BLaER1 (cell line): ENCODE measurements at regions not wholly inside any gene's neighbourhood (a gene's known extent, or its start where the extent isn't known, plus 50 kb on each side); places are given as distances from the start of the nearest gene placed in this dataset.

Experiments
- H3K27ac ChIP-seq: shearing (Covaris generic); formaldehyde crosslinking; 2 replicates; pipeline ENCODE4 v1.8.1; 2022
- H3K27me3 ChIP-seq: shearing (Covaris generic); formaldehyde crosslinking; 2 replicates; pipeline ENCODE4 v1.8.1; 2022
- H3K36me3 ChIP-seq: shearing (Covaris generic); formaldehyde crosslinking; 2 replicates; pipeline ENCODE4 v1.8.1; 2022
- H3K4me1 ChIP-seq: shearing (Covaris generic); formaldehyde crosslinking; 2 replicates; pipeline ENCODE4 v1.8.1; 2022
- H3K4me2 ChIP-seq: shearing (Covaris generic); formaldehyde crosslinking; 2 replicates; pipeline ENCODE4 v1.8.1; 2022
- H3K4me3 ChIP-seq: shearing (Covaris generic); formaldehyde crosslinking; 2 replicates; pipeline ENCODE4 v1.8.1; 2022
- H3K9ac ChIP-seq: shearing (Covaris generic); formaldehyde crosslinking; 2 replicates; pipeline ENCODE4 v1.8.1; 2022
- H3K9me3 ChIP-seq: shearing (Covaris generic); formaldehyde crosslinking; 2 replicates; pipeline ENCODE4 v1.8.1; 2022
- H4K20me1 ChIP-seq: shearing (Covaris generic); formaldehyde crosslinking; 2 replicates; pipeline ENCODE4 v1.8.1; 2022
- Cebpa-rat ChIP-seq: shearing (Covaris generic); IDR thresholded peaks from 2 replicates; pipeline ENCODE4 v1.8.1; 2022

GRCh38 chr15:38614621-38615020, 50.0 kb upstream of the RASGRP1 start:
- no peaks in the 10 kb centered on the region for H3K36me3 ChIP-seq
- no peaks in the 10 kb centered on the region for H3K27me3 ChIP-seq
- H3K4me2 ChIP-seq = no peak overlapping the region
- H3K27ac ChIP-seq = no peak overlapping the region
- H3K4me1 ChIP-seq = peaks cover 19% of the 10 kb centered on the region
- H4K20me1 ChIP-seq = no peaks in the 10 kb centered on the region
- no peak overlapping the region for H3K9ac ChIP-seq
- TF ChIP-seq Cebpa-rat = no peak
- H3K4me3 ChIP-seq = no peak overlapping the region
- H3K9me3 ChIP-seq = no peaks in the 10 kb centered on the region

- no peaks in the 10 kb centered on the region for H3K36me3 ChIP-seq
- H3K4me3 ChIP-seq = no peak overlapping the region
- H3K4me2 ChIP-seq = no peak overlapping the region
- H3K27me3 ChIP-seq = no peaks in the 10 kb centered on the region
- H4K20me1 ChIP-seq = no peaks in the 10 kb centered on the region
- H3K4me1 ChIP-seq = peaks cover 22% of the 10 kb centered on the region
- TF ChIP-seq Cebpa-rat = no peak
- H3K27ac ChIP-seq = no peak overlapping the region
- no peak overlapping the region for H3K9ac ChIP-seq
- no peaks in the 10 kb centered on the region for H3K9me3 ChIP-seq
These were observed 53.2 kb upstream of the RASGRP1 start for GRCh38 chr15:38617831-38618230.

- H3K27me3 ChIP-seq = no peaks in the 10 kb centered on the region
- H3K4me1 ChIP-seq = peaks cover 17% of the 10 kb centered on the region
- no peak overlapping the region for H3K27ac ChIP-seq
- no peaks in the 10 kb centered on the region for H3K36me3 ChIP-seq
- H3K4me3 ChIP-seq = no peak overlapping the region
- H4K20me1 ChIP-seq = no peaks in the 10 kb centered on the region
- no peak for TF ChIP-seq Cebpa-rat
- no peaks in the 10 kb centered on the region for H3K9me3 ChIP-seq
- H3K4me2 ChIP-seq = no peak overlapping the region
- H3K9ac ChIP-seq = no peak overlapping the region
These were observed 53.8 kb upstream of the RASGRP1 start for GRCh38 chr15:38618242-38618955.

- Histone ChIP-seq H3K9me3 (no peaks in the 10 kb centered on the region), H4K20me1 (no peaks in the 10 kb centered on the region), H3K27me3 (no peaks in the 10 kb centered on the region), H3K36me3 (no peaks in the 10 kb centered on the region), H3K4me3 (no peak overlapping the region), H3K27ac (no peak overlapping the region), H3K4me2 (peak overlapping the region; percentile 29; the same call in 1 of the 2 replicates), H3K9ac (no peak overlapping the region), H3K4me1 (peaks cover 17% of the 10 kb centered on the region)
- TF ChIP-seq Cebpa-rat = no peak
These were observed 55.5 kb upstream of the RASGRP1 start for GRCh38 chr15:38620098-38620497.

- H3K4me1 ChIP-seq = peaks cover 20% of the 10 kb centered on the region
- no peaks in the 10 kb centered on the region for H3K27me3 ChIP-seq
- no peak overlapping the region for H3K27ac ChIP-seq
- H3K4me3 ChIP-seq = no peak overlapping the region
- H3K4me2 ChIP-seq = peak overlapping the region; percentile 29; the same call in 1 of the 2 replicates
- TF ChIP-seq Cebpa-rat = no peak
- H3K9me3 ChIP-seq = no peaks in the 10 kb centered on the region
- H3K36me3 ChIP-seq = no peaks in the 10 kb centered on the region
- no peak overlapping the region for H3K9ac ChIP-seq
- no peaks in the 10 kb centered on the region for H4K20me1 ChIP-seq
These were observed 56.4 kb upstream of the RASGRP1 start for GRCh38 chr15:38620851-38621594.

- H3K9ac ChIP-seq = no peak overlapping the region
- H3K4me1 ChIP-seq = peaks cover 31% of the 10 kb centered on the region
- no peaks in the 10 kb centered on the region for H3K27me3 ChIP-seq
- no peaks in the 10 kb centered on the region for H3K36me3 ChIP-seq
- no peak for TF ChIP-seq Cebpa-rat
- no peaks in the 10 kb centered on the region for H3K9me3 ChIP-seq
- H3K4me3 ChIP-seq = no peak overlapping the region
- H4K20me1 ChIP-seq = no peaks in the 10 kb centered on the region
- H3K4me2 ChIP-seq = no peak overlapping the region
- no peak overlapping the region for H3K27ac ChIP-seq
These were observed 57.7 kb upstream of the RASGRP1 start for GRCh38 chr15:38622304-38622703.

GRCh38 chr15:38622908-38623307, 58.3 kb upstream of the RASGRP1 start:
- Histone ChIP-seq H4K20me1 (no peaks in the 10 kb centered on the region), H3K27me3 (no peaks in the 10 kb centered on the region), H3K9me3 (no peaks in the 10 kb centered on the region), H3K4me2 (no peak overlapping the region), H3K36me3 (no peaks in the 10 kb centered on the region), H3K27ac (no peak overlapping the region), H3K4me3 (no peak overlapping the region), H3K9ac (no peak overlapping the region), H3K4me1 (peaks cover 31% of the 10 kb centered on the region)
- no peak for TF ChIP-seq Cebpa-rat

GRCh38 chr15:38623744-38624143, 59.1 kb upstream of the RASGRP1 start:
- H3K9ac ChIP-seq = no peak overlapping the region
- no peak for TF ChIP-seq Cebpa-rat
- H3K27me3 ChIP-seq = no peaks in the 10 kb centered on the region
- no peak overlapping the region for H3K4me2 ChIP-seq
- no peak overlapping the region for H3K27ac ChIP-seq
- no peaks in the 10 kb centered on the region for H4K20me1 ChIP-seq
- no peaks in the 10 kb centered on the region for H3K36me3 ChIP-seq
- H3K9me3 ChIP-seq = no peaks in the 10 kb centered on the region
- no peak overlapping the region for H3K4me3 ChIP-seq
- H3K4me1 ChIP-seq = peaks cover 31% of the 10 kb centered on the region

GRCh38 chr15:38624244-38625205, 59.9 kb upstream of the RASGRP1 start:
- no peaks in the 10 kb centered on the region for H4K20me1 ChIP-seq
- no peak overlapping the region for H3K27ac ChIP-seq
- no peak overlapping the region for H3K4me2 ChIP-seq
- peaks cover 34% of the 10 kb centered on the region for H3K4me1 ChIP-seq
- no peaks in the 10 kb centered on the region for H3K36me3 ChIP-seq
- no peaks in the 10 kb centered on the region for H3K9me3 ChIP-seq
- H3K27me3 ChIP-seq = no peaks in the 10 kb centered on the region
- H3K4me3 ChIP-seq = no peak overlapping the region
- no peak overlapping the region for H3K9ac ChIP-seq
- no peak for TF ChIP-seq Cebpa-rat

GRCh38 chr15:38625886-38626285, 61.3 kb upstream of the RASGRP1 start:
- H4K20me1 ChIP-seq = no peaks in the 10 kb centered on the region
- H3K4me2 ChIP-seq = peak overlapping the region; percentile 39
- no peak overlapping the region for H3K27ac ChIP-seq
- H3K9ac ChIP-seq = no peak overlapping the region
- H3K36me3 ChIP-seq = no peaks in the 10 kb centered on the region
- H3K27me3 ChIP-seq = no peaks in the 10 kb centered on the region
- H3K4me3 ChIP-seq = no peak overlapping the region
- H3K9me3 ChIP-seq = no peaks in the 10 kb centered on the region
- peaks cover 24% of the 10 kb centered on the region for H3K4me1 ChIP-seq
- TF ChIP-seq Cebpa-rat = no peak
